ENCODE measurements at regions not wholly inside any gene's neighbourhood (a gene's known extent, or its start where the extent isn't known, plus 50 kb on each side); places are given as distances from the start of the nearest gene placed in this dataset.

DNA sequence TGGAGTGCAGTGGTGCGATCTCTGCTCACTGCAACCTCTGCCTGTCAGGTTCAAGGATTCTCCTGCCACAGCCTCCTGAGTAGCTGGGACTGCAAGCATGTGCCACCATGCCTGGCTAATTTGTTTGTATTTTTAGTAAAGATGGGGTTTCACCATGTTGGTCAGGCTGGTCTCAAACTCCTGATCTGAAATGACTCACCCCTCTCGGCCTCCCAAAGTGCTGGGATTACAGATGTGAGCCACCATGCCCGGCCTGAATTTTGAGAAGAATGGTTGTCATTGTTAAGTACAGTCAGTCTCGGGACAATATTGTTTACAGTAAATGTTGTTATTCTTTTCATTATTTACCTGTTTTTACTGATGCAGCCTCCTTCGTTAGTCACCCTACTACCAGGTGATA lies 1226.2 kb upstream of the TENM3 start:
- TF ChIP-seq, protein P1, sequence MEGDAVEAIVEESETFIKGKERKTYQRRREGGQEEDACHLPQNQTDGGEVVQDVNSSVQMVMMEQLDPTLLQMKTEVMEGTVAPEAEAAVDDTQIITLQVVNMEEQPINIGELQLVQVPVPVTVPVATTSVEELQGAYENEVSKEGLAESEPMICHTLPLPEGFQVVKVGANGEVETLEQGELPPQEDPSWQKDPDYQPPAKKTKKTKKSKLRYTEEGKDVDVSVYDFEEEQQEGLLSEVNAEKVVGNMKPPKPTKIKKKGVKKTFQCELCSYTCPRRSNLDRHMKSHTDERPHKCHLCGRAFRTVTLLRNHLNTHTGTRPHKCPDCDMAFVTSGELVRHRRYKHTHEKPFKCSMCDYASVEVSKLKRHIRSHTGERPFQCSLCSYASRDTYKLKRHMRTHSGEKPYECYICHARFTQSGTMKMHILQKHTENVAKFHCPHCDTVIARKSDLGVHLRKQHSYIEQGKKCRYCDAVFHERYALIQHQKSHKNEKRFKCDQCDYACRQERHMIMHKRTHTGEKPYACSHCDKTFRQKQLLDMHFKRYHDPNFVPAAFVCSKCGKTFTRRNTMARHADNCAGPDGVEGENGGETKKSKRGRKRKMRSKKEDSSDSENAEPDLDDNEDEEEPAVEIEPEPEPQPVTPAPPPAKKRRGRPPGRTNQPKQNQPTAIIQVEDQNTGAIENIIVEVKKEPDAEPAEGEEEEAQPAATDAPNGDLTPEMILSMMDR (IDR thresholded peaks at IDR 0.05): no peak
- no peak for TF ChIP-seq POLR2A (IDR thresholded peaks at IDR 0.05)

Data from heart left ventricle (tissue), 13 donors.